ENCODE measurements at regions not wholly inside any gene's neighbourhood (a gene's known extent, or its start where the extent isn't known, plus 50 kb on each side); places are given as distances from the start of the nearest gene placed in this dataset.

DNA sequence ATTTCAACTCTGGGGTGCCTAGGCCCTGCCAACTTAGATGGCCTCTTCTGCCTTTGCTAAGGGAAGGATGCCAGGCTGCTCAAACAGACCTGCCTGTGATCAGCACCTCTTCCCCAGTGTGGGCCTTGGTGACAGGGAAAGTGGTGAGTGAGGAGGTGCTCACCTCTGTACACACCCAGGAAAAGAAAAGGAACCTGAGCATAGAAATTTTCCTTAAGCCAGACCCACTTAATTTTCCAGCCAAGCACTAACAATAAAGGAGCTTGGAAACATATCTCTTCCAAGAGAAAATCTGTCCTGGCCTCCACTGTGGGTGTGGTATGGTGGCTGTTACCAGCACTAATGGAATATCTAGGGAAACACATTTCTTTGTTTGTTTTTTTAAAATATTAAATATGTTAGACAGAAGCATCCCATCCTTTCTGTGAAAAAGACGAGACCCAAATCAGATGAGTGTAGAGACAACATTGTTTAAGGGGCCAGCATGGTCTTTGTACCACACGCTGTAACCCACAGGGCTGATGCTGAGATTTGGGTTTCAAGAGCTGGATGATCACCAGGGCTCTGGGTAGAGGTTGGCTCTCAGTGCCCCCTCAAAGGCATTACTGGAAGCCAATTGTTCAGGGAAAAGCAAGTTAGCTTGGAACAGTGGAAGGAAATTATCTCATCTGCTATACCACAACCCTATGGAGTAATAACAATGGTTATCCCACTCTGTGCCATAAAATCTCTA, 472.2 kb downstream of the INSC start:
- DNase-seq: no peak
- Mint-ChIP-seq H3K4me1 (no peaks in the 10 kb centered on the region), H3K27me3 (no peaks in the 10 kb centered on the region), H3K4me3 (no peak overlapping the region), H3K9me3 (no peaks in the 10 kb centered on the region), H3K36me3 (no peaks in the 10 kb centered on the region), H3K27ac (no peak overlapping the region)

DNA sequence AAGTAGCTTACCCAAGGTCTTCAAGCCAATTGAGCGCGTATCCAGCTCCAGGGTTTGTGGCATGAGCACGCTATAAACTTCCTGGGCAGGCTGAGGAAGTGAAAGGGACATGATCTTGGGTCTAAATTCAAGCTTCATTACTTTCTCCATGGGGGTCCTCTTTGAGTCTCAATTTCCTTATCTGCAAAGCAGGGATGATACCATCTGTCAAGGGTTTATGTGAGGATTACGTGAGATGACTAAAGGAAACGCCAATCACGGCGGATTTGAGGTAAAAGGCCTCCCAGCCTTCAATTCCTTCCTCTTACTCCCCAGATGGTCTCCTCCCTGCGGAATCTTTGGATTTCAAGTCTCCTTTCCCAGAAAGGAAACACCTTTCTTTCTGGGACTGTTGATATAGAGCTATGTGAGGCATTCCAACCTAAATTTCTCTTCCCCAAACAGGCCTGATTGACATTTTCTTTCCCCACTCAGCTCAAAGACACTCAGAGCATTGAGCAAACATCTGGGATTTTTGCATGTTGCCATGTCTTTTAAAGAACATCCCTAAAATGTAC, 474.4 kb downstream of the INSC start:
- Mint-ChIP-seq H3K27me3 (no peaks in the 10 kb centered on the region), H3K4me3 (no peak overlapping the region), H3K4me1 (no peaks in the 10 kb centered on the region), H3K36me3 (no peaks in the 10 kb centered on the region), H3K27ac (no peak overlapping the region), H3K9me3 (no peaks in the 10 kb centered on the region)
- no peak for DNase-seq

GRCh38 chr11:15590132-15590531, 475.4 kb downstream of the INSC start:
- DNase-seq: no peak
- Mint-ChIP-seq H3K27me3 (no peaks in the 10 kb centered on the region), H3K27ac (no peak overlapping the region), H3K9me3 (no peaks in the 10 kb centered on the region), H3K36me3 (no peaks in the 10 kb centered on the region), H3K4me1 (no peaks in the 10 kb centered on the region), H3K4me3 (no peak overlapping the region)

DNA sequence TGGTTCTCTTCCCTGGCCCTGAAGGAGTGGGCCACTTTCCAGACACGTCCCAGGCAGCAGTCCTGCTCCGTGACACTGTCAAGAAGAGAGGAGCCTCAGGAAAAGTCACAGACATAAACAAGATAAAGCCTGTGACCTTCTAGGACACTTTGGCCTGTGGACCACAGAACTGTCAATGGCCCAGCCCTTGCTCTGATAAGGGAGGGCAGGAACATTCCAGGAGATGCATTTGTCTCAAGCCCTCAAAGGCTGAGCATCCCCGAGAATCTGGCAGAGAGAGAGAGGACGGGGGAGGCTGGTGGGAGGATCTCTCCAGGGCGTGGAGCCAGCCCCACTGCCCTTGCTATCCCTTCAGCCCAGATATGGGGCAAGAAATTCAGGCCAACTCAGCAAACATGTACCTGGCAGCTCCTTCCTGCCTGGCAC, 476.4 kb downstream of the INSC start:
- no peak overlapping the region for H3K4me3 Mint-ChIP-seq
- no peak for DNase-seq
- H3K27ac Mint-ChIP-seq: no peak overlapping the region
- H3K9me3 Mint-ChIP-seq: no peaks in the 10 kb centered on the region
- no peaks in the 10 kb centered on the region for H3K36me3 Mint-ChIP-seq
- H3K4me1 Mint-ChIP-seq: no peaks in the 10 kb centered on the region
- H3K27me3 Mint-ChIP-seq: no peaks in the 10 kb centered on the region

- Mint-ChIP-seq H3K9me3 (no peaks in the 10 kb centered on the region), H3K36me3 (no peaks in the 10 kb centered on the region)
- DNase-seq: no peak
Observed at GRCh38 chr11:15594607-15595006, 479.9 kb downstream of the INSC start.

GRCh38 chr11:15599376-15599775, 484.7 kb downstream of the INSC start:
- H3K36me3 Mint-ChIP-seq: no peaks in the 10 kb centered on the region
- DNase-seq: no peak
- H3K27me3 Mint-ChIP-seq: no peaks in the 10 kb centered on the region
- H3K27ac Mint-ChIP-seq: no peak overlapping the region
- no peak overlapping the region for H3K4me3 Mint-ChIP-seq
- H3K4me1 Mint-ChIP-seq: no peaks in the 10 kb centered on the region
- H3K9me3 Mint-ChIP-seq: no peaks in the 10 kb centered on the region

More at GRCh38 chr11:15594607-15595006, 479.9 kb downstream of the INSC start:
- H3K27ac Mint-ChIP-seq: no peak overlapping the region
- no peaks in the 10 kb centered on the region for H3K27me3 Mint-ChIP-seq
- no peak overlapping the region for H3K4me3 Mint-ChIP-seq
- H3K4me1 Mint-ChIP-seq: no peaks in the 10 kb centered on the region

GRCh38 chr11:15602047-15602446, 487.3 kb downstream of the INSC start:
- no peaks in the 10 kb centered on the region for H3K36me3 Mint-ChIP-seq
- H3K4me1 Mint-ChIP-seq: no peaks in the 10 kb centered on the region
- H3K27me3 Mint-ChIP-seq: no peaks in the 10 kb centered on the region
- H3K27ac Mint-ChIP-seq: no peak overlapping the region
- no peak for DNase-seq
- no peak overlapping the region for H3K4me3 Mint-ChIP-seq
- no peaks in the 10 kb centered on the region for H3K9me3 Mint-ChIP-seq

GRCh38 chr11:15602785-15603567, 488.3 kb downstream of the INSC start:
- H3K36me3 Mint-ChIP-seq: no peaks in the 10 kb centered on the region
- no peaks in the 10 kb centered on the region for H3K27me3 Mint-ChIP-seq
- no peak overlapping the region for H3K27ac Mint-ChIP-seq
- no peak overlapping the region for H3K4me3 Mint-ChIP-seq
- H3K4me1 Mint-ChIP-seq: no peaks in the 10 kb centered on the region
- no peak for DNase-seq
- H3K9me3 Mint-ChIP-seq: no peaks in the 10 kb centered on the region

DNA sequence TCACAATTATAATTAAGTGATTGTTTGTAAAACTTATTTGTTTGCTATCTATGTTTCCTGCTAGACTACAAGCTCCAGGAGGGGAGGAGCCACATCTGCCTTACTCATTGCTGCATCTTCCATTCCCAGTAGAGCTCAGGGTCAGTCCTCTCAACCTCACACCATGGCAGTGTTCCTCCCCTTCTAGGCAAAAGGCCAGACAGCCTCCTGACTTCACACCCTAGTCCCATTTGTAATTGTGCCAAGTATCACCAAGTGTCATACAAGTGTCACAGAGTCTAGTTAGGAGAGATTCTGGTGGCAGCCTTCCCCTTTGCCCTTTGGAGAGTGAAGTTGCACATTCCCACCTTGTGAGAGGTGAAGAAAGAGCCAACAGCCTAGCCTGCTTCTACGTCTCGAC, 490.4 kb downstream of the INSC start:
- Mint-ChIP-seq H3K4me1 (no peaks in the 10 kb centered on the region), H3K36me3 (no peaks in the 10 kb centered on the region), H3K27ac (no peak overlapping the region), H3K27me3 (no peaks in the 10 kb centered on the region), H3K9me3 (no peaks in the 10 kb centered on the region), H3K4me3 (no peak overlapping the region)
- no peak for DNase-seq

GRCh38 chr11:15607361-15608036, 492.8 kb downstream of the INSC start:
- DNase-seq: no peak
- Mint-ChIP-seq H3K27me3 (peaks cover 8% of the 10 kb centered on the region), H3K36me3 (no peaks in the 10 kb centered on the region), H3K9me3 (no peaks in the 10 kb centered on the region), H3K4me1 (no peaks in the 10 kb centered on the region), H3K27ac (no peak overlapping the region), H3K4me3 (no peak overlapping the region)

DNA sequence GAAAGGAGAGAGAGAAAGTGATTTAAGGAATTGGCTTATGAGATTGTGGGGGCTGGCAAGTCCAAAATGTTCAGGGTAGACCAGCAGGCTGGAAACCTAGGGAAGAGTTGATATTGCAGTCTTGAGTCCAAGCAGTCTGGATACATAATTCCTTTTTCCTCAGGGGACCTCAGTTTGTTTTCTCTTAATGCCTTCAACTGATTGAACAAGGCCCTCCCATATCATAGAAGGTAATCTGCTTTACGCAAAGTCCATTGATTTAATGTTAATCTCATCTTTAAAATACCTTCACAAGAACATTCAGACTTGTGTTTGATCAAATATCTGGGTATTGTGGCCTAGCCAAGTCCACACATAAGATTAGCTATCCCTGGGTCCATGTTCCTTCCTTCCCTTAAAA, 494.7 kb downstream of the INSC start:
- Mint-ChIP-seq H3K27ac (no peak overlapping the region), H3K36me3 (no peaks in the 10 kb centered on the region), H3K9me3 (no peaks in the 10 kb centered on the region), H3K4me1 (no peaks in the 10 kb centered on the region), H3K27me3 (peaks cover 8% of the 10 kb centered on the region), H3K4me3 (no peak overlapping the region)
- no peak for DNase-seq

- Mint-ChIP-seq H3K4me1 (no peaks in the 10 kb centered on the region), H3K9me3 (no peaks in the 10 kb centered on the region), H3K36me3 (no peaks in the 10 kb centered on the region), H3K4me3 (no peak overlapping the region), H3K27me3 (peaks cover 8% of the 10 kb centered on the region), H3K27ac (no peak overlapping the region)
- no peak for DNase-seq
Observed at GRCh38 chr11:15610881-15611280, 496.2 kb downstream of the INSC start.

GRCh38 chr11:15613251-15613650, 498.5 kb downstream of the INSC start:
- no peaks in the 10 kb centered on the region for H3K9me3 Mint-ChIP-seq

GRCh38 chr11:15613789-15614188, 499.1 kb downstream of the INSC start:
- Mint-ChIP-seq H3K27ac (no peak overlapping the region), H3K4me3 (no peak overlapping the region), H3K27me3 (peaks cover 8% of the 10 kb centered on the region), H3K4me1 (no peaks in the 10 kb centered on the region), H3K36me3 (no peaks in the 10 kb centered on the region), H3K9me3 (no peaks in the 10 kb centered on the region)
- no peak for DNase-seq

More at GRCh38 chr11:15613251-15613650, 498.5 kb downstream of the INSC start:
- peaks cover 8% of the 10 kb centered on the region for H3K27me3 Mint-ChIP-seq
- H3K4me1 Mint-ChIP-seq: no peaks in the 10 kb centered on the region
- no peak overlapping the region for H3K4me3 Mint-ChIP-seq
- H3K36me3 Mint-ChIP-seq: no peaks in the 10 kb centered on the region
- no peak overlapping the region for H3K27ac Mint-ChIP-seq
- no peak for DNase-seq

DNA sequence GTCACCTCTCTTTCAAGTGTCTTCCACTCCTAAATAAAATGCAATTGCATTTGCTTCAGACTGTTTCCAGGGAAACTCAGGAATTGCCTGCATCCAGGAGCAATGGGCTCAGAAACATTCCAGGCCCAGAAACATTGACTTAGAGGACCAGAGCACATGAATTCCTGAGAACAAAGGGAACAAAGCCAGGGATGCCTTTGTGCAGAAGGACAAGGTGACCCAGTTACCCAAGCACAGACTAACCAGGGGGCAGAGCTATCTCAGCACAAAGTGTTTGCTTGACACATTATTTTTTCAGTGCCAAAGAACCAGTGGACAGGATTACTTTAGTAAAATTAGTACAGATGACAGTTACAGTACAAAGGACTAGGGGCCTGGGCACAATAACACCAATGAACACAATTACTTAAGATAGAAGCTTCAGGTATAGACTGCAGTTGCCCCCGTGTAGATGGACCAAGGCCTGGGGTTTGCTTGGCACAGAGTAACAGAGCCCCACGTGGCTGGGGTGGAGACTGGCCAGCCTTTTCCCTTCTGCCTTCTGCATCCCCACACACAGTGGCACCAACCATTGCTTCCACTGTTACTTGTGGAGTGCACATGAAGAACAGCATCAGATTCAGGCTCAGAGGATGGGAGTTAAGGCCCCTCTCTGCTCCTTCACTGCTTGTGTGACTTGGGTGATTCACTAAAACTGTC, 500.8 kb downstream of the INSC start:
- H3K4me1 Mint-ChIP-seq: no peaks in the 10 kb centered on the region
- H3K27me3 Mint-ChIP-seq: peaks cover 8% of the 10 kb centered on the region
- H3K9me3 Mint-ChIP-seq: no peaks in the 10 kb centered on the region
- H3K4me3 Mint-ChIP-seq: no peak overlapping the region
- no peak for DNase-seq
- H3K27ac Mint-ChIP-seq: no peak overlapping the region
- no peaks in the 10 kb centered on the region for H3K36me3 Mint-ChIP-seq

All from activated naive CD8-positive, alpha-beta T cell treated with anti-CD3 and anti-CD28 coated beads for 36 hours (primary cell).